ENCODE measurements at regions not wholly inside any gene's neighbourhood (a gene's known extent, or its start where the extent isn't known, plus 50 kb on each side); places are given as distances from the start of the nearest gene placed in this dataset.
"Not testable (repeated sequence)": the region's sequence is repeated elsewhere in the genome, so short reads cannot be mapped to it uniquely, and the experiment has no call there.

- Histone ChIP-seq H3K27ac (ENCODE audit: low read depth, low read length, poor library complexity, severe bottlenecking) (no peak overlapping the region), H3K9me3 (ENCODE audit: low read depth, low read length, poor library complexity, severe bottlenecking) (no peaks in the 10 kb centered on the region), H3K4me3 (ENCODE audit: low read depth, low read length, poor library complexity, severe bottlenecking) (no peak overlapping the region), H3K36me3 (ENCODE audit: insufficient read depth, low read length, poor library complexity, severe bottlenecking) (no peaks in the 10 kb centered on the region), H3K27me3 (replicated peaks; ENCODE audit: insufficient read depth, low read depth, low read length, poor library complexity) (no peaks in the 10 kb centered on the region), H3K4me1 (ENCODE audit: insufficient read depth, low read length, poor library complexity, severe bottlenecking) (no peaks in the 10 kb centered on the region)
- TF ChIP-seq, protein P1, sequence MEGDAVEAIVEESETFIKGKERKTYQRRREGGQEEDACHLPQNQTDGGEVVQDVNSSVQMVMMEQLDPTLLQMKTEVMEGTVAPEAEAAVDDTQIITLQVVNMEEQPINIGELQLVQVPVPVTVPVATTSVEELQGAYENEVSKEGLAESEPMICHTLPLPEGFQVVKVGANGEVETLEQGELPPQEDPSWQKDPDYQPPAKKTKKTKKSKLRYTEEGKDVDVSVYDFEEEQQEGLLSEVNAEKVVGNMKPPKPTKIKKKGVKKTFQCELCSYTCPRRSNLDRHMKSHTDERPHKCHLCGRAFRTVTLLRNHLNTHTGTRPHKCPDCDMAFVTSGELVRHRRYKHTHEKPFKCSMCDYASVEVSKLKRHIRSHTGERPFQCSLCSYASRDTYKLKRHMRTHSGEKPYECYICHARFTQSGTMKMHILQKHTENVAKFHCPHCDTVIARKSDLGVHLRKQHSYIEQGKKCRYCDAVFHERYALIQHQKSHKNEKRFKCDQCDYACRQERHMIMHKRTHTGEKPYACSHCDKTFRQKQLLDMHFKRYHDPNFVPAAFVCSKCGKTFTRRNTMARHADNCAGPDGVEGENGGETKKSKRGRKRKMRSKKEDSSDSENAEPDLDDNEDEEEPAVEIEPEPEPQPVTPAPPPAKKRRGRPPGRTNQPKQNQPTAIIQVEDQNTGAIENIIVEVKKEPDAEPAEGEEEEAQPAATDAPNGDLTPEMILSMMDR (conservative IDR thresholded peaks at IDR 0.05; ENCODE audit: low read depth, low read length): no peak
- no peak for TF ChIP-seq EZH2 (IDR thresholded peaks at IDR 0.05; ENCODE audit: borderline replicate concordance, low read depth, low read length, poor library complexity, severe bottlenecking)
- no TSS peak for BruUV-seq (replicated peaks)
- ChIA-PET POLR2A (ENCODE audit: low non-redundant PET) (no interaction called here), CTCF (no interaction called here)
- intact Hi-C loops (cut with micrococcal nuclease; ENCODE audit: unreplicated experiment): no loop called here
- DNase-seq (ENCODE audit: low spot score): no peak
Measured at GRCh38 chr3:87488765-87489164, 212.4 kb upstream of the POU1F1 start.

DNA sequence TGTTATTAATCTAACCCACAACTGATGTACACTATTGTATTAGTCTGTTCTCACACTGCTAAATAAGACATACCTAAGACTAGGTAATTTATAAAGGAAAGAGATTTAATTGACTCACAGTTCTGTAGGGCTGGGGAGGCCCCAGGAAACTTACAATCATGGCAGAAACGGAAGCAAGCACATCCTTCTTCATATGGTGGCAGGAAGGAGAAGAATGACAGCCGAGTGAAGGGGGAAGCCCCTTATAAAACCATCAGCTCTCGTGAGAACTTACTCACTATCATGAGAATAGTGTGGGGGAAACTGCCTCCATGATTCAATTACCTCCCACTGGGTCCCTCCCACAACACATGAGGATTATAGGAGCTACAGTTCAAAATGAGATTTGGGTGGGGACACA is 210.3 kb upstream of the POU1F1 start:
- CTCF ChIA-PET; H3K4me1 ChIP-seq (ENCODE audit: insufficient read depth, low read length, poor library complexity, severe bottlenecking): not testable (repeated sequence)
- POLR2A ChIA-PET (ENCODE audit: low non-redundant PET): interaction anchor here (0.5 kb wide), 1 partner anchor 93 kb away, joined by 9 read pairs; no protein-coding TSS in a partner anchor

GRCh38 chr3:87486115-87486514 is 209.7 kb upstream of the POU1F1 start:
- ChIA-PET CTCF (no interaction called here), POLR2A (ENCODE audit: low non-redundant PET) (no interaction called here)
- no peak for TF ChIP-seq EZH2 (IDR thresholded peaks at IDR 0.05; ENCODE audit: borderline replicate concordance, low read depth, low read length, poor library complexity, severe bottlenecking)

More for the DNA sequence above, 210.3 kb upstream of the POU1F1 start:
- H3K27ac ChIP-seq (ENCODE audit: low read depth, low read length, poor library complexity, severe bottlenecking); H3K36me3 ChIP-seq (ENCODE audit: insufficient read depth, low read length, poor library complexity, severe bottlenecking); H3K27me3 ChIP-seq (replicated peaks; ENCODE audit: insufficient read depth, low read depth, low read length, poor library complexity); intact Hi-C loops (cut with micrococcal nuclease; ENCODE audit: unreplicated experiment); DNase-seq (ENCODE audit: low spot score); H3K9me3 ChIP-seq (ENCODE audit: low read depth, low read length, poor library complexity, severe bottlenecking); BruUV-seq (replicated peaks); H3K4me3 ChIP-seq (ENCODE audit: low read depth, low read length, poor library complexity, severe bottlenecking): not testable (repeated sequence)

DNA sequence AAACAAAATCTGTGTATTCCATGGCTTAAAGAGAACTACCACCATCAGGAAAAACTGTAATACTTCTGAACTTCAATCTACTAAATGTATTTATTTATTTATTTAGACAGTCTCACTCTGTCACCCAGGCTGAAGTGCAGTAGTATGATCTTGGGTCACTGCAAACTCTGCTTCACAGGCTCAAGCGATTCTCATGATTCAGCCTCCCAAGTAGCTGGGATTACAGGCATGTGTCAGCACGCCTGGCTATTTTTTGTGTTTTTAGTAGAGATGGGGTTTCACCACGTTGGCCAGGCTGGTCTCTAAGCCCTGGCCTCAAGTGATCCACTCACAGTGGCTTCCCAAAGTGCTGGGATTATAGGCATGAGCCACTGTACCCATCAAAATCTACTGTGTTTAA is 202.3 kb upstream of the POU1F1 start:
- no peak overlapping the region for H3K27ac ChIP-seq (ENCODE audit: low read depth, low read length, poor library complexity, severe bottlenecking)
- DNase-seq (ENCODE audit: low spot score): no peak
- no peaks in the 10 kb centered on the region for H3K4me1 ChIP-seq (ENCODE audit: insufficient read depth, low read length, poor library complexity, severe bottlenecking)
- intact Hi-C loops (cut with micrococcal nuclease; ENCODE audit: unreplicated experiment): no loop called here
- TF ChIP-seq EZH2 (IDR thresholded peaks at IDR 0.05; ENCODE audit: borderline replicate concordance, low read depth, low read length, poor library complexity, severe bottlenecking): no peak
- TF ChIP-seq, protein P1 (conservative IDR thresholded peaks at IDR 0.05; ENCODE audit: low read depth, low read length): no peak
- no TSS peak for BruUV-seq (replicated peaks)
- ChIA-PET CTCF (no interaction called here), POLR2A (ENCODE audit: low non-redundant PET) (no interaction called here)
- no peaks in the 10 kb centered on the region for H3K9me3 ChIP-seq (ENCODE audit: low read depth, low read length, poor library complexity, severe bottlenecking)
- no peaks in the 10 kb centered on the region for H3K36me3 ChIP-seq (ENCODE audit: insufficient read depth, low read length, poor library complexity, severe bottlenecking)
- H3K4me3 ChIP-seq (ENCODE audit: low read depth, low read length, poor library complexity, severe bottlenecking): no peak overlapping the region
- H3K27me3 ChIP-seq (replicated peaks; ENCODE audit: insufficient read depth, low read depth, low read length, poor library complexity): no peaks in the 10 kb centered on the region

More at GRCh38 chr3:87486115-87486514, 209.7 kb upstream of the POU1F1 start:
- H3K36me3 ChIP-seq (ENCODE audit: insufficient read depth, low read length, poor library complexity, severe bottlenecking): no peaks in the 10 kb centered on the region
- no peaks in the 10 kb centered on the region for H3K9me3 ChIP-seq (ENCODE audit: low read depth, low read length, poor library complexity, severe bottlenecking)
- no peaks in the 10 kb centered on the region for H3K27me3 ChIP-seq (replicated peaks; ENCODE audit: insufficient read depth, low read depth, low read length, poor library complexity)
- DNase-seq (ENCODE audit: low spot score): no peak
- H3K27ac ChIP-seq (ENCODE audit: low read depth, low read length, poor library complexity, severe bottlenecking): no peak overlapping the region
- H3K4me1 ChIP-seq (ENCODE audit: insufficient read depth, low read length, poor library complexity, severe bottlenecking): no peaks in the 10 kb centered on the region
- H3K4me3 ChIP-seq (ENCODE audit: low read depth, low read length, poor library complexity, severe bottlenecking): no peak overlapping the region
- intact Hi-C loops (cut with micrococcal nuclease; ENCODE audit: unreplicated experiment): no loop called here
- BruUV-seq (replicated peaks): no TSS peak
